Activated effector memory CD4-positive, alpha-beta T cell treated with anti-CD3 and anti-CD28 coated beads, Interleukin-2, amount 50 U/mL, for 16 hours (primary cell): ENCODE measurements at regions not wholly inside any gene's neighbourhood (a gene's known extent, or its start where the extent isn't known, plus 50 kb on each side); places are given as distances from the start of the nearest gene placed in this dataset.
"Not testable (repeated sequence)": the region's sequence is repeated elsewhere in the genome, so short reads cannot be mapped to it uniquely, and the experiment has no call there.

ENCODE experiments used
- DNase-seq: peaks from one replicate; pipeline ENCODE4 v3.0.0-alpha.2; 2020

DNA sequence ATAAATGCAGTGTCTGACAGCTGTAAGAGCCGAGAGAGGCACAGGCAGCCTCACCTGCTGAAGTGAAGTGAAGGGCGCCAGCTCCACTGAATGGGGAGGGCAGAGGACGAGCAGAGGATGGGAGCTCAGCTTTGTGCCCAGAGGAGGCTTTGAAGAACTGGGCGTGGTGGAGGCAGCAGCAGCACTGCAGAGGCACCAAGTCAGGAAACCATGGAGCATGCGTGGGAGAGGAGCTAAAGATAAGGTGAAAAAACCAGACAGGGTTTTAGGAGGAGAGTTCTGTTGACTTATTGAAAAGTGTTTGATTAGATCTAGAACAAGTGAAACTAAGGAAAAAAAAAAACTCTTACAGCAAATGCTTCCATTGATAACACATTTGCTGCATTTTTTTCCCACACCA, 216.4 kb downstream of the CXCL12 start:
- DNase-seq = no peak

GRCh38 chr10:44167752-44168151, 217.1 kb downstream of the CXCL12 start:
- DNase-seq = no peak

- no peak for DNase-seq
Measured at GRCh38 chr10:44166441-44166840, 218.5 kb downstream of the CXCL12 start.

GRCh38 chr10:44164251-44164956, 220.5 kb downstream of the CXCL12 start:
- DNase-seq = no peak

DNA sequence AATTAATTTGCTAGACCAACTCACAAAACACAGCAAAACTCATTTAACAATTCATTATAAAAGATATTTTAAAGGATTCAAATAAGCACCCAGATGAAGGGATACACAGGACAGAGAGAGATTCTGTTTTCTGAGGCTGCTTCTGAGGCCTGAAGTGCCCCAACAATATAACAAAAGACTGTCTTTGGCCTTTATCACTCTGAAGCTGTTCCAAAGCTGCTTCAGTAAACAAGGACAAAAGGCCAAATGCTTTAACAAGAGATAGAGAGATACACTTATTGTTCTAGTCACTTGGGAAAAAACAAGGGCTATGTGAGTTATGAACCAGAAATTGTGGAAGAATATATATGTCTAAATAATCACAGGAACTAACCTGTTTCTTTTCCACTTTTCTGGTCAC, 223.7 kb downstream of the CXCL12 start:
- DNase-seq = no peak

- DNase-seq = no peak
Measured at GRCh38 chr10:44157574-44157973, 227.3 kb downstream of the CXCL12 start.

GRCh38 chr10:44154956-44155355, 229.9 kb downstream of the CXCL12 start:
- no peak for DNase-seq

DNA sequence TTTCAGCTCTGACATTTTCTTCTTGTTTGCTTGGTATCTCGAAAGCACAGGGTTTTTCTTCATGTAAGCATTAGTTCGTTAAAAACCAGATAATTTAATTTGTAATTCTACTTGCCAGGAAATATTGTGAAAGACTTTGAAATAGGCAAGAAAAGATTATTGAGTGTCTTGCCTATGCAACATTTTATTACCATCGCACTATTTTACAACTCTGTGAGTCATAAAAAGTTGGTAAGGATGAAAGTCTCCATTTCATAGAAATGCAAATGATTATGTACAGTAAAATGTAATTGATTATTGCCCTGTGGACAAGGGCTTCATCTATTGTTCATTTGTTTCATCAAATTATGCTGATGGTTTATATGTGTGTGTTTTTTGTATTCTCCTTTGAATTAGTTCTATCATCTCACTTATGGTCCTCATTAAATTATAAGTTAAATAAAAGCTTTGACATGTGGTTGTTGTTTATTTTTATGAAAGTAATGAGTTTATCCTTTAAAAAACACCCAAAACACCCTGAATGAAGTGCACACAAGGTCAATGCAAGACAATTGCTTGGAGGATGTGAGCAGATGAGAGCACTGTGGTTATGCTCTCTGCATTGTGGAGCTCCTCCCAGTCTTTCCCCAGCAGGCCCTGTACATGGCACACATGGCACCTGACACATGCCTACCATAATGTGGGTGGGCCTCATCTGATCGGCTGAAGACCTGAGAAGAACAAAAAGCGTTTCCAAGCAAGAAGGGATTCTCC, 230.8 kb downstream of the CXCL12 start:
- DNase-seq = no peak

DNA sequence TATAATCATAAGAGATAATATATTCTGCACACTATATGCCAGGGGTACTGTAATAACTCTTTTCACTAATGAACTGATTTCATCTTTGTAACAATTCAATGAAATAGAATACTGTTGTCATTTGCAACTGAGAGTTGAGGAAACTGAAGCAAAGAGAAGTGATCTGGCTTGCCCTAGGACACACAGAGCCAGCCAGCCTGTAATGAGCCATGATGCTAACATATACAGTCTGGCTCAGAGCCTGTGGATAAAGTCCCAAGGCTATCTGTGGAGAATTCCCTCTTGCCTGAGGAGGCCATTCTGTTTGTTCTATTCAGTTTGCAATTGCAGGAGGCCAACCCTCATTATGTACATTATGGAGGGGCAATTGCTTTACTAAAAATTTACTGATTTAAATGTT, 241.3 kb downstream of the CXCL12 start:
- no peak for DNase-seq

GRCh38 chr10:44132361-44133289, 252.3 kb downstream of the CXCL12 start:
- no peak for DNase-seq

DNA sequence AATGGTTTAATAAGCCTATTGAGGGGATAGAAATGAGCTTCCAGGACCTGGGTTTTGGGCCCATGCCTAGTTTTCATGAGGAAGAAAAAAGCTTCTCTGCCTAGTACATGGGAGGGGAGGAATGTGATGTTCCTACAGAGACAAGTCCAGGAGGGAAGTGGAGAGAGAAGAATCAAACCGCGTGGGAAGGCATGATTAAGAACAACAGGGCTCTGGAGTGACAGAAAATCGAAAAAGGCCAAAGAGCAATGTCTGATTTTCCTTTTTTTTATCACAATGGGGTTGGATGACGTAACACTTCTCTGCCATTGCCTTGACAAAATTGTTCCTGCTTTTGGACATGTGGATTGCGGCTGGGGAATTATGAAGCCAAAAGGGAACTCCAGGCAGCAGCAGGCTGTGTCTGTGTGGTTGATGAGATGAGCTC, 258.6 kb downstream of the CXCL12 start:
- no peak for DNase-seq

- DNase-seq = no peak
Measured at GRCh38 chr10:44125879-44126278, 259.0 kb downstream of the CXCL12 start.

GRCh38 chr10:44118500-44118899, 266.4 kb downstream of the CXCL12 start:
- DNase-seq = no peak

- DNase-seq = no peak
Measured at GRCh38 chr10:44116474-44116873, 268.4 kb downstream of the CXCL12 start.

DNA sequence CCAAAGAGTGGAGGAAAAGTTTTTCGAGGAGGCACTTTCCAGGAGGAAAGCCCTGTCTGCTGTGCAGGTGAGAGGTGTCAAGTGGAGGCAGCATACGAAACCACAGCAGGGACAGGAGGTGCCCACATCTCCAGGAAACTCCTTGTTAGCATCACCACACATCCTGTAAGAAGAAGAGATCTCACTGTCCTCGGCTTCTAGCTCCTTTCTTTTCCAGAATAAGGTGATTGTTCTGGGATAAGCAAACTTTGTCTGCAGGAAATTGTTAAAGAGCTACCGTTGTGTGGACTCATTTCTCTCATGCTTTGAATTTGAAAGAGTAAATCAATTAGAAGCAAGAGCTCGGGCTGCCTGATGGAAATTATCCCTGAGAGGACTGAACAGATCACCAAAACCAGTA, 269.4 kb downstream of the CXCL12 start:
- no peak for DNase-seq

- DNase-seq = no peak
Measured at GRCh38 chr10:44114441-44114840, 270.5 kb downstream of the CXCL12 start.

GRCh38 chr10:44112280-44112679, 272.6 kb downstream of the CXCL12 start:
- not testable (repeated sequence) for DNase-seq

- DNase-seq = no peak
Measured at GRCh38 chr10:44105696-44106095, 279.2 kb downstream of the CXCL12 start.

DNA sequence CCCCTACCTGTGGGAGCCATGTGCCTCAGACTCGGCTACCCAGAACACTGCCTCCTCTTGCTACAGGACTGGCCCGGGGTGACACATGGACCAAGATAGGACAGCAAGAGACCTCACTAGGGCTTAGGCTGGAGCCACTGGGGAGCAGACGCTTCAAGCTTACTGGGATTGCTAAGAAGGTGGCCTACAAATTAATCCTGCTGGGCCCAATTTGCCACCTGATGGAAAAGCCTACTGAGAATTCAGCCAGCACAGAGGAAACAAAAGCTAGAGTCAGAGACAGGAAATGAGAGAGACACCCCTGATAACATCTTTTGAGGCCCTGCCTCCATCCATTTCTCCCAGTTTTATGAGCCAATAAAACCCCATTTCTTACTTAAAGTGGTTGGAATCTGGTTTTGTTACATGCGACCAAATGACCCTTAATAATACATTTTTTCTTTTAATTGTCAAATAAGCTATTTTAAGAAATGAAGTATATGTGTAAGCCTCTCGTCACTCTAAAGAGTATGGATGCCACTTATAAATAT, 282.1 kb downstream of the CXCL12 start:
- DNase-seq = no peak

DNA sequence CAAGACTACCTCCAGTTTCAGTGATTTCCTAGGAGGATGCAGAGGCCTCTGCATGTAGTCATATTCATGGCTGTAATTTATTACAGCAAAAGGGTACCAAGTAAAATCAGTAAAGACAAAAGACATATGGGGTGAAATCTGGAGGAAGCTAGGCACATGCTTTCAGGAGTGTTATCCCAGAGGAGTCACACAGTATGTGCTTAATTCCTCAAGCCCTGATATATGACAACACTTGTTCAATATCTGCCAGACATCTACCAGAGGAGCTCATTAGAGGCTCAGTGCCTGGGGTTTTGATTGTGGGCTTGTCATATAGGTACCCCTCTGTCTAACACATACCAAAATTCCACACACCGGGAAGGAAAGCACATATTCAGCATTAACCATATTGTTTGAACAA, 283.8 kb downstream of the CXCL12 start:
- DNase-seq = no peak

DNA sequence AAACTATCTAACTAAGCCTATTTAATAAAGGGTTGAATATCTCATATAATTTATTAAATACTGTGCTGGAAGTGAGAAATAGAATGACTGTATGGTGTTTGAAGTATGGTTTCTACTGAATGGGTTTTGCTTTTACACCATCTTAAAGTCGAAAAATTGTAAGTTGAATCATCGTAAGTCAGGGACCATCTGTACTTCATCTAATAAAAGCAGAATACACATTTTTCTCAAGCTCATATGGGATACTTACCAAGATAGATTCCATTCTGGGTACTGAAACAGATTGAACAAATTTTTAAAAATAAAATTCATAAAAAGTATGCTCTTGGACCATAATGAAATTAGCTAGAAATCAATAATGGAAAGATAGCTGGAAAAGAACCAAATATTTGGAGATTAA, 285.4 kb downstream of the CXCL12 start:
- no peak for DNase-seq

- not testable (repeated sequence) for DNase-seq
Measured at GRCh38 chr10:44096217-44096616, 288.7 kb downstream of the CXCL12 start.

GRCh38 chr10:44089671-44090070, 295.2 kb downstream of the CXCL12 start:
- DNase-seq = no peak
